ENCODE measurements at regions not wholly inside any gene's neighbourhood (a gene's known extent, or its start where the extent isn't known, plus 50 kb on each side); places are given as distances from the start of the nearest gene placed in this dataset.

GRCh38 chr13:107836685-107837084, 378.7 kb downstream of the LIG4 start (continued):
- no peak for TF ChIP-seq ZSCAN5A (tag by site-specific recombination; IDR thresholded peaks at IDR 0.05)
- no peak for TF ChIP-seq ZEB2 (tag by site-specific recombination; IDR thresholded peaks at IDR 0.05)
- TF ChIP-seq ZNF426 (tag by site-specific recombination; IDR thresholded peaks at IDR 0.05): no peak
- TF ChIP-seq ZNF398 (tag by site-specific recombination; IDR thresholded peaks at IDR 0.05): no peak
- no peak for TF ChIP-seq ZNF223 (tag by site-specific recombination; IDR thresholded peaks at IDR 0.05)

GRCh38 chr13:107835339-107836018, 379.9 kb downstream of the LIG4 start:
- TF ChIP-seq ZNF843 (tag by site-specific recombination; IDR thresholded peaks at IDR 0.05) (no peak), ZNF311 (tag by site-specific recombination; IDR thresholded peaks at IDR 0.05; ENCODE audit: borderline replicate concordance) (no peak), ZNF350 (tag by site-specific recombination; IDR thresholded peaks at IDR 0.05) (no peak), KLF17 (tag by site-specific recombination; IDR thresholded peaks at IDR 0.05) (no peak), ZNF26 (tag by site-specific recombination; IDR thresholded peaks at IDR 0.05) (no peak)
- Histone ChIP-seq H3K4me3 (ENCODE audit: low read depth, low read length) (no peak overlapping the region), H3K36me3 (ENCODE audit: control insufficient read depth in 2 of 2, insufficient read depth in 1 of 2, low read length in 2 of 2) (no peaks in the 10 kb centered on the region), H3K4me1 (ENCODE audit: control insufficient read depth, insufficient read depth, low read length) (no peaks in the 10 kb centered on the region), H3K27ac (ENCODE audit: extremely low read depth, low read depth, low read length) (no peak overlapping the region), H3K9me3 (ENCODE audit: control insufficient read depth, insufficient read depth, low read depth, low read length) (no peaks in the 10 kb centered on the region)
- ChIA-PET POLR2A (no interaction called here), CTCF (no interaction called here)

GRCh38 chr13:107834717-107835116, 380.6 kb downstream of the LIG4 start:
- CTCF ChIA-PET: no interaction called here

GRCh38 chr13:107834281-107834680, 381.1 kb downstream of the LIG4 start:
- Histone ChIP-seq H3K9me3 (ENCODE audit: control insufficient read depth, insufficient read depth, low read depth, low read length) (no peaks in the 10 kb centered on the region), H3K4me1 (ENCODE audit: control insufficient read depth, insufficient read depth, low read length) (no peaks in the 10 kb centered on the region), H3K4me3 (ENCODE audit: low read depth, low read length) (no peak overlapping the region), H3K27ac (ENCODE audit: extremely low read depth, low read depth, low read length) (no peak overlapping the region), H3K36me3 (ENCODE audit: control insufficient read depth in 2 of 2, insufficient read depth in 1 of 2, low read length in 2 of 2) (no peaks in the 10 kb centered on the region)
- TF ChIP-seq ZSCAN16 (tag by site-specific recombination; IDR thresholded peaks at IDR 0.05) (no peak), FEZF1 (tag by site-specific recombination; IDR thresholded peaks at IDR 0.05) (no peak), ZNF585B (tag by site-specific recombination; IDR thresholded peaks at IDR 0.05) (no peak), ZNF501 (tag by site-specific recombination; IDR thresholded peaks at IDR 0.05) (no peak), KLF17 (tag by site-specific recombination; IDR thresholded peaks at IDR 0.05) (no peak), ZNF140 (tag by site-specific recombination; IDR thresholded peaks at IDR 0.05) (no peak), ZNF610 (tag by site-specific recombination; IDR thresholded peaks at IDR 0.05; ENCODE audit: borderline replicate concordance) (no peak), ZNF558 (tag by site-specific recombination; IDR thresholded peaks at IDR 0.05) (no peak), ZNF350 (tag by site-specific recombination; IDR thresholded peaks at IDR 0.05) (no peak), OVOL3 (tag by site-specific recombination; IDR thresholded peaks at IDR 0.05) (no peak), ZBTB20 (tag by site-specific recombination; IDR thresholded peaks at IDR 0.05) (no peak), ZNF837 (tag by site-specific recombination; IDR thresholded peaks at IDR 0.05) (no peak), ZNF701 (tag by site-specific recombination; IDR thresholded peaks at IDR 0.05) (no peak), ZNF335 (tag by site-specific recombination; conservative IDR thresholded peaks at IDR 0.05) (no peak)
- ChIA-PET CTCF (no interaction called here), POLR2A (no interaction called here)

More at GRCh38 chr13:107834717-107835116, 380.6 kb downstream of the LIG4 start:
- POLR2A ChIA-PET: no interaction called here
- TF ChIP-seq RBAK (tag by site-specific recombination; IDR thresholded peaks at IDR 0.05) (no peak), REPIN1 (tag by site-specific recombination; IDR thresholded peaks at IDR 0.05; ENCODE audit: low read depth) (no peak), ZNF221 (tag by site-specific recombination; IDR thresholded peaks at IDR 0.05; ENCODE audit: borderline replicate concordance) (no peak)
- no peaks in the 10 kb centered on the region for H3K4me1 ChIP-seq (ENCODE audit: control insufficient read depth, insufficient read depth, low read length)
- no peaks in the 10 kb centered on the region for H3K9me3 ChIP-seq (ENCODE audit: control insufficient read depth, insufficient read depth, low read depth, low read length)
- H3K36me3 ChIP-seq (ENCODE audit: control insufficient read depth in 2 of 2, insufficient read depth in 1 of 2, low read length in 2 of 2): no peaks in the 10 kb centered on the region
- H3K27ac ChIP-seq (ENCODE audit: extremely low read depth, low read depth, low read length): no peak overlapping the region
- H3K4me3 ChIP-seq (ENCODE audit: low read depth, low read length): no peak overlapping the region
